H1 (cell line): ENCODE measurements at regions not wholly inside any gene's neighbourhood (a gene's known extent, or its start where the extent isn't known, plus 50 kb on each side); places are given as distances from the start of the nearest gene placed in this dataset.

Experiments
- ATF3 ChIP-seq: IDR thresholded peaks from 2 replicates; pipeline ENCODE4 v1.6.1; 2011; ENCODE audit warnings: low read depth, mild to moderate bottlenecking, low read length; ENCODE audit not compliant: insufficient read depth
- CEBPB ChIP-seq: IDR thresholded peaks from 2 replicates; pipeline ENCODE4 v1.6.1; 2012; ENCODE audit warnings: low read depth, low read length
- CTCF ChIP-seq, 3 experiments: IDR thresholded peaks; 1 replicate in 2 of 3; 2 replicates in 1 of 3; pipeline versions ENCODE4 v1.5.1 to v1.6.1; 2011; ENCODE audit warnings: low read length in 3 of 3, mild to moderate bottlenecking in 3 of 3, inconsistent platforms in 2 of 3, low read depth in 1 of 3, moderate library complexity in 1 of 3; ENCODE audit not compliant: insufficient read depth in 1 of 3; ENCODE audit errors: control extremely low read depth in 1 of 3
- EGR1 ChIP-seq: IDR thresholded peaks from 2 replicates; pipeline ENCODE4 v1.6.1; 2011; ENCODE audit warnings: low read depth, low read length, borderline replicate concordance
- JUN ChIP-seq: IDR thresholded peaks from 2 replicates; pipeline ENCODE4 v1.6.1; 2011; ENCODE audit warnings: low read depth, mild to moderate bottlenecking, improper control_type of control experiment, low read length
- JUND ChIP-seq: IDR thresholded peaks from 2 replicates; pipeline ENCODE4 v1.6.1; 2011; ENCODE audit warnings: mild to moderate bottlenecking, improper control_type of control experiment, low read length
- MAFK ChIP-seq: IDR thresholded peaks from 2 replicates; pipeline ENCODE4 v1.6.1; 2012; ENCODE audit warnings: low read depth, mild to moderate bottlenecking, improper control_type of control experiment, low read length
- PHF8 ChIP-seq: fragments of 200-600 bp; sonication (generic); conservative IDR thresholded peaks from 2 replicates; pipeline ENCODE4 v1.7.1; 2012; ENCODE audit warnings: low read depth, mild to moderate bottlenecking, inconsistent platforms, low read length, moderate library complexity
- POLR2A ChIP-seq, 2 experiments: IDR thresholded peaks; 1 replicate in 1 of 2; 2 replicates in 1 of 2; pipeline ENCODE4 v1.6.1; 2011; ENCODE audit warnings: low read depth in 2 of 2, low read length in 2 of 2, mild to moderate bottlenecking in 2 of 2; ENCODE audit errors: control extremely low read depth in 1 of 2
- SUZ12 ChIP-seq: fragments of 200-600 bp; sonication (generic); IDR thresholded peaks from 2 replicates; pipeline ENCODE4 v1.6.1; 2012; ENCODE audit warnings: mild to moderate bottlenecking, inconsistent platforms, low read length, moderate library complexity, mixed read lengths
- TBP ChIP-seq: IDR thresholded peaks from 2 replicates; pipeline ENCODE4 v1.6.1; 2011; ENCODE audit warnings: low read depth, low read length, improper control_type of control experiment
- USF2 ChIP-seq: IDR thresholded peaks from 2 replicates; pipeline ENCODE4 v1.6.1; 2011; ENCODE audit warnings: low read length, improper control_type of control experiment

GRCh38 chr9:11352612-11353011, 739.8 kb upstream of the PTPRD start:
- TF ChIP-seq TBP (no peak), CTCF (IDR thresholded peaks at IDR 0.05; ENCODE audit: control extremely low read depth in 1 of 3, insufficient read depth in 1 of 3, low read depth in 1 of 3, low read length in 3 of 3) (no peak), USF2 (no peak), ATF3 (no peak), SUZ12 (no peak), JUND (no peak), EGR1 (no peak), POLR2A (IDR thresholded peaks at IDR 0.05; ENCODE audit: control extremely low read depth in 1 of 2, low read depth in 2 of 2, low read length in 2 of 2) (no peak), PHF8 (no peak), CEBPB (no peak), JUN (no peak), MAFK (no peak)
